ENCODE measurements at regions not wholly inside any gene's neighbourhood (a gene's known extent, or its start where the extent isn't known, plus 50 kb on each side); places are given as distances from the start of the nearest gene placed in this dataset.

- Histone ChIP-seq H3K9me2 (ENCODE audit: insufficient read depth, low read length) (no peaks in the 10 kb centered on the region), H4K20me1 (ENCODE audit: insufficient read depth) (no peaks in the 10 kb centered on the region), H3K27me3 (ENCODE audit: insufficient read depth, low read depth, low read length) (no peaks in the 10 kb centered on the region), H3K4me3 (ENCODE audit: low read length) (no peak overlapping the region), H3K36me3 (ENCODE audit: insufficient read depth, low read length) (no peaks in the 10 kb centered on the region), H3K27ac (ENCODE audit: low read length) (no peak overlapping the region), H3K9ac (ENCODE audit: low read length) (no peak overlapping the region), H3K4me2 (ENCODE audit: low read length) (no peak overlapping the region), H3K9me3 (ENCODE audit: low read length) (no peaks in the 10 kb centered on the region), H2AFZ (ENCODE audit: low read depth, low read length) (no peak overlapping the region), H3K79me2 (replicated peaks; ENCODE audit: insufficient read depth, low read length) (no peaks in the 10 kb centered on the region), H3F3A (ENCODE audit: insufficient read depth, low read length, poor library complexity, severe bottlenecking) (no peaks in the 10 kb centered on the region)
- no peak for TF ChIP-seq EZH2 (IDR thresholded peaks at IDR 0.05; ENCODE audit: borderline replicate concordance, insufficient read depth, low read length, poor library complexity, severe bottlenecking)
- TF ChIP-seq POLR2AphosphoS5 (IDR thresholded peaks at IDR 0.05) = no peak
- no peak for TF ChIP-seq EP300 (conservative IDR thresholded peaks at IDR 0.05; ENCODE audit: poor library complexity, severe bottlenecking)
- no peak for TF ChIP-seq CTCF (IDR thresholded peaks at IDR 0.05; ENCODE audit: poor library complexity, severe bottlenecking)
- TF ChIP-seq MXI1 (conservative IDR thresholded peaks at IDR 0.05; ENCODE audit: poor library complexity, severe bottlenecking) = no peak
- no peak for TF ChIP-seq TAF1 (IDR thresholded peaks at IDR 0.05; ENCODE audit: low read depth)
- TF ChIP-seq SMC3 (conservative IDR thresholded peaks at IDR 0.05; ENCODE audit: poor library complexity) = no peak
- TF ChIP-seq RAD21 (conservative IDR thresholded peaks at IDR 0.05) = no peak
- TF ChIP-seq REST (IDR thresholded peaks at IDR 0.05; ENCODE audit: borderline replicate concordance) = no peak
Measured at GRCh38 chr10:131701131-131701947, 199.5 kb upstream of the PPP2R2D start.

- no peaks in the 10 kb centered on the region for H3K27me3 ChIP-seq (ENCODE audit: insufficient read depth, low read depth, low read length)
Measured at GRCh38 chr10:131702531-131703356, 198.1 kb upstream of the PPP2R2D start.

More at GRCh38 chr10:131702531-131703356, 198.1 kb upstream of the PPP2R2D start:
- no peaks in the 10 kb centered on the region for H3K9me2 ChIP-seq (ENCODE audit: insufficient read depth, low read length)
- no peaks in the 10 kb centered on the region for H3K79me2 ChIP-seq (replicated peaks; ENCODE audit: insufficient read depth, low read length)
- H3F3A ChIP-seq (ENCODE audit: insufficient read depth, low read length, poor library complexity, severe bottlenecking) = no peaks in the 10 kb centered on the region
- H3K36me3 ChIP-seq (ENCODE audit: insufficient read depth, low read length) = no peaks in the 10 kb centered on the region
- H3K9me3 ChIP-seq (ENCODE audit: low read length) = peaks cover 4% of the 10 kb centered on the region
- no peaks in the 10 kb centered on the region for H4K20me1 ChIP-seq (ENCODE audit: insufficient read depth)
- H2AFZ ChIP-seq (ENCODE audit: low read depth, low read length) = no peak overlapping the region
- no peak overlapping the region for H3K4me3 ChIP-seq (ENCODE audit: low read length)
- H3K27ac ChIP-seq (ENCODE audit: low read length) = no peak overlapping the region
- no peak overlapping the region for H3K4me2 ChIP-seq (ENCODE audit: low read length)
- no peak overlapping the region for H3K9ac ChIP-seq (ENCODE audit: low read length)
- TF ChIP-seq CTCF (IDR thresholded peaks at IDR 0.05; ENCODE audit: poor library complexity, severe bottlenecking) (no peak), POLR2AphosphoS5 (IDR thresholded peaks at IDR 0.05) (no peak), REST (IDR thresholded peaks at IDR 0.05; ENCODE audit: borderline replicate concordance) (no peak), MXI1 (conservative IDR thresholded peaks at IDR 0.05; ENCODE audit: poor library complexity, severe bottlenecking) (no peak), TAF1 (IDR thresholded peaks at IDR 0.05; ENCODE audit: low read depth) (no peak), EP300 (conservative IDR thresholded peaks at IDR 0.05; ENCODE audit: poor library complexity, severe bottlenecking) (no peak), EZH2 (IDR thresholded peaks at IDR 0.05; ENCODE audit: borderline replicate concordance, insufficient read depth, low read length, poor library complexity, severe bottlenecking) (no peak), RAD21 (conservative IDR thresholded peaks at IDR 0.05) (no peak), SMC3 (conservative IDR thresholded peaks at IDR 0.05; ENCODE audit: poor library complexity) (no peak)
